Esophagus muscularis mucosa (tissue), 4 donors: ENCODE measurements at regions not wholly inside any gene's neighbourhood (a gene's known extent, or its start where the extent isn't known, plus 50 kb on each side); places are given as distances from the start of the nearest gene placed in this dataset.

Source experiments
- EP300 ChIP-seq: sonication (generic); formaldehyde crosslinking; IDR thresholded peaks from one replicate; pipeline ENCODE4 v1.6.1; 2017; ENCODE audit warnings: antibody characterized with exemption
- POLR2A ChIP-seq: fragments of 450-650 bp; IDR thresholded peaks from one replicate; pipeline ENCODE4 v1.6.1; 2017; ENCODE audit warnings: antibody characterized with exemption, moderate library complexity, mild to moderate bottlenecking, low read depth
- POLR2AphosphoS5 ChIP-seq, 2 donors: sonication (generic); formaldehyde crosslinking; IDR thresholded peaks; one replicate each; pipeline ENCODE4 v1.6.1; 2017; ENCODE audit warnings: antibody characterized with exemption in 2 of 2
- TF ChIP-seq, protein P1 (sequence below), 3 experiments: fragments of 200-600 bp in 2 of 3; fragments of 450-650 bp in 1 of 3; sonication (generic) in 2 of 3; IDR thresholded peaks; one replicate each; pipeline ENCODE4 v1.5.1; 2017 to 2019; ENCODE audit warnings: antibody characterized with exemption in 3 of 3, mild to moderate bottlenecking in 2 of 3, moderate library complexity in 1 of 3

DNA sequence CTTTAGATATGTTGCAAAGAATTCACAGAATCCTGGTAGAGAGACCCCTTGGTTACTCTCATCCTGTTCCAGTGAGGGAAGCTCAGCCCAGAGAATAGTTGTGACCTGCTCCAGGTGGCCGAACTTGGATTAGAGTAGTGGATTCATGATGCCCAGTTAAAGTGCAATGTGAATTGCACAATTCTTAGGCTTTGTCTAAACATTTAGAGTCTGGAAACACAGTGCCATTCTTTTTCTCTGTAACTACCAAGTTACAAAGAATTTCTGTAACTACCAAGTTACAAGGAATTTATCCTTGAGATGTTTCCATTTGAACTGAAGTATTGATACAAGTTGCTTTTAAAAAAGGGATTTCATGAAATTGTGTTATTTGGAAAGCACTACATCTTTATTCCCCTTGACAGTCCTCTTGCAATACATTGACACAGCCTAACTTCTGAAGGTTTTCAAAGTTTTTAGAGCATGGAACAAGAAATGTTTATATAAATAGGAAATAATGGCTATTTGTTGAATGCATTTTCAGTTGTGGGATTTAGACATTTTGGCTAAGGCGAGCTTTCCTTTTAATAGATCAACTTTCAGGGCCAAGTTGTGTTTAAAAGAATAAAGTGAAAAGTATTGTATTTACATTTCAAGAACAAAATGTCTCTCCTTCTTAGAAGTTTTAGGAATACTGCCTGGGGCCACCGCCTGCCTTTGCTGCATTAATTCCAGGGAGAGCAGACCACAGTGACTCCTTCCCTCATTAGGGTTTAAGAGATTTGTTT lies 315.0 kb downstream of the LPIN1 start:
- no peak for TF ChIP-seq POLR2AphosphoS5 (IDR thresholded peaks at IDR 0.05)
- TF ChIP-seq, protein P1, sequence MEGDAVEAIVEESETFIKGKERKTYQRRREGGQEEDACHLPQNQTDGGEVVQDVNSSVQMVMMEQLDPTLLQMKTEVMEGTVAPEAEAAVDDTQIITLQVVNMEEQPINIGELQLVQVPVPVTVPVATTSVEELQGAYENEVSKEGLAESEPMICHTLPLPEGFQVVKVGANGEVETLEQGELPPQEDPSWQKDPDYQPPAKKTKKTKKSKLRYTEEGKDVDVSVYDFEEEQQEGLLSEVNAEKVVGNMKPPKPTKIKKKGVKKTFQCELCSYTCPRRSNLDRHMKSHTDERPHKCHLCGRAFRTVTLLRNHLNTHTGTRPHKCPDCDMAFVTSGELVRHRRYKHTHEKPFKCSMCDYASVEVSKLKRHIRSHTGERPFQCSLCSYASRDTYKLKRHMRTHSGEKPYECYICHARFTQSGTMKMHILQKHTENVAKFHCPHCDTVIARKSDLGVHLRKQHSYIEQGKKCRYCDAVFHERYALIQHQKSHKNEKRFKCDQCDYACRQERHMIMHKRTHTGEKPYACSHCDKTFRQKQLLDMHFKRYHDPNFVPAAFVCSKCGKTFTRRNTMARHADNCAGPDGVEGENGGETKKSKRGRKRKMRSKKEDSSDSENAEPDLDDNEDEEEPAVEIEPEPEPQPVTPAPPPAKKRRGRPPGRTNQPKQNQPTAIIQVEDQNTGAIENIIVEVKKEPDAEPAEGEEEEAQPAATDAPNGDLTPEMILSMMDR (IDR thresholded peaks at IDR 0.05) = no peak
- no peak for TF ChIP-seq POLR2A
- no peak for TF ChIP-seq EP300
